IMR-90 (cell line): ENCODE measurements at regions not wholly inside any gene's neighbourhood (a gene's known extent, or its start where the extent isn't known, plus 50 kb on each side); places are given as distances from the start of the nearest gene placed in this dataset.
"Not testable (repeated sequence)": the region's sequence is repeated elsewhere in the genome, so short reads cannot be mapped to it uniquely, and the experiment has no call there.

ENCODE experiments used
- ATAC-seq: fragments of 200-7000 bp; cut with Tn5 transposase; 2 replicates; pipeline ENCODE4 v1.9.1; 2020; ENCODE audit warnings: low read depth, mild to moderate bottlenecking, moderate library complexity
- BruUV-seq: library from RNA; stranded (reverse); fragments of 400-500 nt; replicated peaks from 2 replicates; lab custom pipeline; 2021; lab: Mats Ljungman, UMichigan
- CTCF ChIA-PET: fragments of 300-600 bp; formaldehyde crosslinking; extraction: SDS; loops from one replicate; lab custom pipeline; 2021; ENCODE audit warnings: antibody characterized with exemption; lab: Yijun Ruan, JAX
- POLR2A ChIA-PET: fragments of 300-600 bp; sonication (Branson Sonifier 250); formaldehyde crosslinking; loops from one replicate; lab custom pipeline; 2022; ENCODE audit warnings: antibody characterized with exemption; ENCODE audit not compliant: unreplicated experiment; lab: Charles Lee
- DNase-seq: peaks from one replicate; pipeline ENCODE4 v3.0.0; 2013
- H2AFZ ChIP-seq: replicated peaks from 2 replicates; pipeline ENCODE3; 2013; ENCODE audit warnings: low read length, mild to moderate bottlenecking; ENCODE audit not compliant: poor library complexity
- H2AK5ac ChIP-seq: 2 replicates; pipeline ENCODE4 v1.6.1; 2013; ENCODE audit warnings: low read depth, low read length, inconsistent platforms
- H2AK9ac ChIP-seq: replicated peaks from 2 replicates; pipeline ENCODE3; 2013; ENCODE audit warnings: mild to moderate bottlenecking, low read depth, low read length, moderate library complexity; ENCODE audit not compliant: poor library complexity
- H2BK120ac ChIP-seq: 2 replicates; pipeline ENCODE4 v1.6.1; 2013; ENCODE audit warnings: low read depth, low read length, inconsistent platforms
- H2BK15ac ChIP-seq: 3 replicates; pipeline ENCODE4 v1.6.1; 2013; ENCODE audit warnings: low read depth, low read length, inconsistent platforms
- H2BK20ac ChIP-seq: 2 replicates; pipeline ENCODE4 v1.6.1; 2013; ENCODE audit warnings: low read depth, mild to moderate bottlenecking, inconsistent platforms, low read length, moderate library complexity
- H2BK5ac ChIP-seq: 2 replicates; pipeline ENCODE4 v1.6.1; 2013; ENCODE audit warnings: mild to moderate bottlenecking, low read depth, low read length, inconsistent platforms; ENCODE audit not compliant: poor library complexity, severe bottlenecking
- H3K14ac ChIP-seq: replicated peaks from 2 replicates; pipeline ENCODE4 v1.6.1; 2013; ENCODE audit warnings: low read depth, low read length, inconsistent platforms
- H3K18ac ChIP-seq: 2 replicates; pipeline ENCODE4 v1.6.1; 2013; ENCODE audit warnings: low read depth, low read length, control low read depth
- H3K23ac ChIP-seq: 2 replicates; pipeline ENCODE4 v1.6.1; 2013; ENCODE audit warnings: low read depth, low read length, inconsistent platforms
- H3K27ac ChIP-seq: 2 replicates; pipeline ENCODE4 v1.5.1; 2013; ENCODE audit warnings: mild to moderate bottlenecking, control low read depth, low read length; ENCODE audit not compliant: insufficient read depth
- H3K27me3 ChIP-seq: 2 replicates; pipeline ENCODE4 v1.6.1; 2013; ENCODE audit warnings: low read length; ENCODE audit not compliant: control insufficient read depth, insufficient read depth
- H3K36me3 ChIP-seq: 2 replicates; pipeline ENCODE4 v1.6.1; 2013; ENCODE audit warnings: low read length, mixed read lengths; ENCODE audit not compliant: control insufficient read depth, insufficient read depth
- H3K4ac ChIP-seq: 2 replicates; pipeline ENCODE4 v1.6.1; 2013; ENCODE audit warnings: low read depth, low read length, inconsistent platforms
- H3K4me1 ChIP-seq: 2 replicates; pipeline ENCODE4 v1.6.1; 2013; ENCODE audit warnings: low read length, mixed read lengths; ENCODE audit not compliant: control insufficient read depth, insufficient read depth
- H3K4me2 ChIP-seq: 2 replicates; pipeline ENCODE4 v1.6.1; 2013; ENCODE audit warnings: low read depth, mild to moderate bottlenecking, control low read depth, low read length, moderate library complexity
- H3K4me3 ChIP-seq: 2 replicates; pipeline ENCODE4 v1.5.1; 2013; ENCODE audit warnings: low read depth, mild to moderate bottlenecking, control low read depth, low read length, moderate library complexity; ENCODE audit not compliant: insufficient read depth
- H3K56ac ChIP-seq: 2 replicates; pipeline ENCODE4 v1.6.1; 2013; ENCODE audit warnings: low read length, inconsistent platforms; ENCODE audit not compliant: insufficient read depth; ENCODE audit errors: extremely low read depth
- H3K79me1 ChIP-seq, 2 experiments: 2 replicates each; pipeline ENCODE4 v1.6.1; 2013; ENCODE audit warnings: low read length in 2 of 2, inconsistent platforms in 1 of 2, low read depth in 1 of 2
- H3K9ac ChIP-seq: 2 replicates; pipeline ENCODE4 v1.6.1; 2013; ENCODE audit warnings: low read depth, low read length, control low read depth
- H3K9me1 ChIP-seq: 2 replicates; pipeline ENCODE4 v1.6.1; 2013; ENCODE audit warnings: low read length, inconsistent platforms; ENCODE audit not compliant: insufficient read depth
- H3K9me3 ChIP-seq: 2 replicates; pipeline ENCODE4 v1.6.1; 2013; ENCODE audit warnings: low read length; ENCODE audit not compliant: control insufficient read depth, insufficient read depth
- H4K20me1 ChIP-seq: 2 replicates; pipeline ENCODE4 v1.6.1; 2013; ENCODE audit warnings: low read length, inconsistent platforms; ENCODE audit not compliant: insufficient read depth
- H4K5ac ChIP-seq: 2 replicates; pipeline ENCODE4 v1.6.1; 2013; ENCODE audit warnings: mild to moderate bottlenecking, low read depth, low read length, control low read depth
- H4K8ac ChIP-seq, 2 experiments: 2 replicates each; pipeline ENCODE4 v1.6.1; 2013; ENCODE audit warnings: low read depth in 2 of 2, low read length in 2 of 2, control low read depth in 1 of 2, inconsistent platforms in 1 of 2
- H4K91ac ChIP-seq: 2 replicates; pipeline ENCODE4 v1.6.1; 2013; ENCODE audit warnings: low read depth, low read length, inconsistent platforms; ENCODE audit not compliant: insufficient read depth
- WGBS, 2 experiments: methylation state at CpG; one replicate each; pipeline versions ENCODE4 v1.1.5 to v1.1.7; 2013; ENCODE audit warnings: missing lambda C conversion rate in 2 of 2; ENCODE audit not compliant: insufficient read length in 1 of 2; ENCODE audit errors: extremely low coverage in 2 of 2; 5-methylcytosine and 5-hydroxymethylcytosine counted together
- dilution Hi-C: fragments of 300-500 bp; cut with HindIII; formaldehyde crosslinking; loops from one replicate; pipeline ENCODE4 v1.14.3; 2018; ENCODE audit warnings: low sequenced_read_pairs; ENCODE audit not compliant: unreplicated experiment
- in situ Hi-C: fragments of 300-500 bp; cut with MboI; formaldehyde crosslinking; loops from 3 replicates; pipeline ENCODE4 v1.14.3; 2019; ENCODE audit warnings: low sequenced_read_pairs, inconsistent platforms, mixed read lengths
- intact Hi-C: fragments of 100-400 bp; cut with micrococcal nuclease; formaldehyde crosslinking; loops from 2 replicates; pipeline ENCODE4 v1.10.0; 2022

GRCh38 chr15:39261397-39262183, 319.3 kb upstream of the THBS1 start:
- H3K23ac ChIP-seq, CTCF ChIA-PET, H2AK5ac ChIP-seq, H3K27ac ChIP-seq, H2AFZ ChIP-seq, dilution Hi-C loops, H3K4me2 ChIP-seq, H3K79me1 ChIP-seq, H3K4me3 ChIP-seq, H2BK20ac ChIP-seq, H4K20me1 ChIP-seq, H3K9me3 ChIP-seq, ATAC-seq, H3K9me1 ChIP-seq, H4K91ac ChIP-seq, intact Hi-C loops, BruUV-seq, DNase-seq, H3K27me3 ChIP-seq, H2AK9ac ChIP-seq, H3K4me1 ChIP-seq, in situ Hi-C loops, H3K56ac ChIP-seq, H3K36me3 ChIP-seq, H2BK15ac ChIP-seq, H3K9ac ChIP-seq, H2BK5ac ChIP-seq, H4K5ac ChIP-seq: not testable (repeated sequence)
- Histone ChIP-seq H3K4ac (peak overlapping the region; percentile 59; the same call in 1 of the 2 replicates), H2BK120ac (peak overlapping the region; percentile 60; the same call in 1 of the 2 replicates), H3K14ac (peak overlapping the region; percentile 29; the same call in 1 of the 2 replicates), H4K8ac (peak overlapping the region in 1 of 2 experiments; percentile 60; a peak in 2 of 4 replicates), H3K18ac (peak overlapping the region; percentile 81; the same call in 1 of the 2 replicates)
- no CpG with 5 or more reads among the region's 4 CpGs for WGBS, 2 experiments
- POLR2A ChIA-PET: interaction anchor here (0.8 kb wide), 1 partner anchor 320 kb away, joined by 4 read pairs; the partner anchor contains the start of gene THBS1

GRCh38 chr15:39262995-39263772, 317.7 kb upstream of the THBS1 start:
- H3K18ac ChIP-seq, dilution Hi-C loops, H3K4ac ChIP-seq, H2AFZ ChIP-seq, H3K79me1 ChIP-seq, H3K27ac ChIP-seq, POLR2A ChIA-PET, H2AK5ac ChIP-seq, H2BK15ac ChIP-seq, CTCF ChIA-PET, H4K8ac ChIP-seq, H3K36me3 ChIP-seq, ATAC-seq, H3K9ac ChIP-seq, H3K23ac ChIP-seq, H3K14ac ChIP-seq, H4K5ac ChIP-seq, H4K20me1 ChIP-seq, H2AK9ac ChIP-seq, H3K27me3 ChIP-seq, H3K4me3 ChIP-seq, H3K56ac ChIP-seq, intact Hi-C loops, in situ Hi-C loops, H2BK5ac ChIP-seq, DNase-seq, H3K4me1 ChIP-seq, H3K9me3 ChIP-seq, H2BK120ac ChIP-seq, H3K4me2 ChIP-seq, BruUV-seq, H3K9me1 ChIP-seq, H2BK20ac ChIP-seq, H4K91ac ChIP-seq: not testable (repeated sequence)
- WGBS, 2 experiments: no CpG with 5 or more reads among the region's 6 CpGs
